ENCODE measurements at regions not wholly inside any gene's neighbourhood (a gene's known extent, or its start where the extent isn't known, plus 50 kb on each side); places are given as distances from the start of the nearest gene placed in this dataset.

- no peak for DNase-seq
These were observed 193.7 kb downstream of the PIK3R1 start for GRCh38 chr5:68409259-68409658.

- DNase-seq, result no peak
These were observed 195.6 kb downstream of the PIK3R1 start for GRCh38 chr5:68411161-68411560.

GRCh38 chr5:68415177-68416085 lies 199.9 kb downstream of the PIK3R1 start:
- DNase-seq, result no peak

GRCh38 chr5:68416714-68417113 lies 201.2 kb downstream of the PIK3R1 start:
- DNase-seq, result no peak

GRCh38 chr5:68418201-68418600 lies 202.6 kb downstream of the PIK3R1 start:
- DNase-seq, result no peak

GRCh38 chr5:68418680-68419079 lies 203.1 kb downstream of the PIK3R1 start:
- DNase-seq, result no peak

GRCh38 chr5:68419081-68419636 lies 203.6 kb downstream of the PIK3R1 start:
- DNase-seq, result no peak

- no peak for DNase-seq
These were observed 204.3 kb downstream of the PIK3R1 start for GRCh38 chr5:68419637-68420452.

- no peak for DNase-seq
These were observed 205.2 kb downstream of the PIK3R1 start for GRCh38 chr5:68420476-68421344.

- DNase-seq, result no peak
These were observed 206.1 kb downstream of the PIK3R1 start for GRCh38 chr5:68421485-68422220.

- no peak for DNase-seq
These were observed 207.7 kb downstream of the PIK3R1 start for GRCh38 chr5:68423154-68423811.

GRCh38 chr5:68424799-68425537 lies 209.4 kb downstream of the PIK3R1 start:
- no peak for DNase-seq

GRCh38 chr5:68426586-68426985 lies 211.0 kb downstream of the PIK3R1 start:
- DNase-seq, result peak; percentile 5 to 44

GRCh38 chr5:68428231-68428811 lies 212.8 kb downstream of the PIK3R1 start:
- DNase-seq, result no peak

GRCh38 chr5:68429510-68429909 lies 214.0 kb downstream of the PIK3R1 start:
- no peak for DNase-seq

GRCh38 chr5:68430279-68430678 lies 214.7 kb downstream of the PIK3R1 start:
- DNase-seq, result no peak

GRCh38 chr5:68431186-68431585 lies 215.6 kb downstream of the PIK3R1 start:
- DNase-seq, result no peak

GRCh38 chr5:68431601-68432337 lies 216.2 kb downstream of the PIK3R1 start:
- no peak for DNase-seq

- no peak for DNase-seq
These were observed 217.1 kb downstream of the PIK3R1 start for GRCh38 chr5:68432682-68433081.
